ENCODE measurements at regions not wholly inside any gene's neighbourhood (a gene's known extent, or its start where the extent isn't known, plus 50 kb on each side); places are given as distances from the start of the nearest gene placed in this dataset.

- WGBS, 2 donors: 83 to 87% methylated on average over 9 to 10 of the region's 10 CpGs
- Histone ChIP-seq H3K4me1 (no peaks in the 10 kb centered on the region), H3K9me3 (peaks cover 0 to 7% (median 0%) of the 10 kb centered on the region in 4 donors), H3K27me3 (no peaks in the 10 kb centered on the region), H3K36me3 (no peaks in the 10 kb centered on the region), H3K27ac (no peak overlapping the region), H3K4me3 (no peak overlapping the region)
- DNase-seq (ENCODE audit: low spot score in 2 of 2): no peak
- no peak for TF ChIP-seq EP300 (IDR thresholded peaks at IDR 0.05)
- TF ChIP-seq POLR2A (IDR thresholded peaks at IDR 0.05): no peak
- TF ChIP-seq CTCF (IDR thresholded peaks at IDR 0.05): no peak
Measured at GRCh38 chr22:47298017-47298785, 535.8 kb downstream of the TBC1D22A start.

GRCh38 chr22:47297261-47298016 lies 535.0 kb downstream of the TBC1D22A start:
- Histone ChIP-seq H3K4me1 (no peaks in the 10 kb centered on the region), H3K27me3 (no peaks in the 10 kb centered on the region), H3K27ac (no peak overlapping the region), H3K9me3 (peaks cover 0 to 7% (median 0%) of the 10 kb centered on the region in 4 donors), H3K4me3 (no peak overlapping the region), H3K36me3 (no peaks in the 10 kb centered on the region)
- 89% methylated on average over 16 to 20 of the region's 20 CpGs for WGBS, 2 donors
- no peak for DNase-seq (ENCODE audit: low spot score in 2 of 2)
- TF ChIP-seq CTCF (IDR thresholded peaks at IDR 0.05) (no peak), POLR2A (IDR thresholded peaks at IDR 0.05) (no peak), EP300 (IDR thresholded peaks at IDR 0.05) (no peak)

GRCh38 chr22:47296405-47297260 lies 534.2 kb downstream of the TBC1D22A start:
- Histone ChIP-seq H3K27ac (no peak overlapping the region), H3K4me1 (no peaks in the 10 kb centered on the region), H3K36me3 (no peaks in the 10 kb centered on the region), H3K27me3 (no peaks in the 10 kb centered on the region), H3K4me3 (no peak overlapping the region), H3K9me3 (peaks cover 0 to 7% (median 0%) of the 10 kb centered on the region in 4 donors)
- no peak for DNase-seq (ENCODE audit: low spot score in 2 of 2)
- TF ChIP-seq POLR2A (IDR thresholded peaks at IDR 0.05) (no peak), EP300 (IDR thresholded peaks at IDR 0.05) (no peak)
- WGBS, 2 donors: 58 to 73% methylated on average over 24 to 25 of the region's 25 CpGs

GRCh38 chr22:47295982-47296381 lies 533.5 kb downstream of the TBC1D22A start:
- H3K4me3 ChIP-seq: no peak overlapping the region
- no peaks in the 10 kb centered on the region for H3K4me1 ChIP-seq
- H3K36me3 ChIP-seq: no peaks in the 10 kb centered on the region
- no peak overlapping the region for H3K27ac ChIP-seq
- no peaks in the 10 kb centered on the region for H3K27me3 ChIP-seq
- TF ChIP-seq POLR2A (IDR thresholded peaks at IDR 0.05): no peak
- no peak for TF ChIP-seq CTCF (IDR thresholded peaks at IDR 0.05)
- no peak for TF ChIP-seq EP300 (IDR thresholded peaks at IDR 0.05)
- WGBS, 2 donors: 81 to 82% methylated on average over 10 of the region's 10 CpGs
- peaks cover 0 to 7% (median 0%) of the 10 kb centered on the region in 4 donors for H3K9me3 ChIP-seq
- no peak for DNase-seq (ENCODE audit: low spot score in 2 of 2)

- H3K36me3 ChIP-seq: no peaks in the 10 kb centered on the region
- TF ChIP-seq EP300 (IDR thresholded peaks at IDR 0.05) (no peak), CTCF (IDR thresholded peaks at IDR 0.05) (no peak), POLR2A (IDR thresholded peaks at IDR 0.05) (no peak)
- no peaks in the 10 kb centered on the region for H3K27me3 ChIP-seq
- H3K27ac ChIP-seq: no peak overlapping the region
- peaks cover 0 to 7% (median 0%) of the 10 kb centered on the region in 4 donors for H3K9me3 ChIP-seq
- no peak overlapping the region for H3K4me3 ChIP-seq
- WGBS, 2 donors: 75 to 85% methylated on average over 20 to 21 of the region's 21 CpGs
- no peaks in the 10 kb centered on the region for H3K4me1 ChIP-seq
- DNase-seq (ENCODE audit: low spot score in 2 of 2): no peak
Measured at GRCh38 chr22:47295226-47295901, 532.9 kb downstream of the TBC1D22A start.

Measured in tibial nerve (tissue), 4 donors.